ENCODE measurements at regions not wholly inside any gene's neighbourhood (a gene's known extent, or its start where the extent isn't known, plus 50 kb on each side); places are given as distances from the start of the nearest gene placed in this dataset.

DNA sequence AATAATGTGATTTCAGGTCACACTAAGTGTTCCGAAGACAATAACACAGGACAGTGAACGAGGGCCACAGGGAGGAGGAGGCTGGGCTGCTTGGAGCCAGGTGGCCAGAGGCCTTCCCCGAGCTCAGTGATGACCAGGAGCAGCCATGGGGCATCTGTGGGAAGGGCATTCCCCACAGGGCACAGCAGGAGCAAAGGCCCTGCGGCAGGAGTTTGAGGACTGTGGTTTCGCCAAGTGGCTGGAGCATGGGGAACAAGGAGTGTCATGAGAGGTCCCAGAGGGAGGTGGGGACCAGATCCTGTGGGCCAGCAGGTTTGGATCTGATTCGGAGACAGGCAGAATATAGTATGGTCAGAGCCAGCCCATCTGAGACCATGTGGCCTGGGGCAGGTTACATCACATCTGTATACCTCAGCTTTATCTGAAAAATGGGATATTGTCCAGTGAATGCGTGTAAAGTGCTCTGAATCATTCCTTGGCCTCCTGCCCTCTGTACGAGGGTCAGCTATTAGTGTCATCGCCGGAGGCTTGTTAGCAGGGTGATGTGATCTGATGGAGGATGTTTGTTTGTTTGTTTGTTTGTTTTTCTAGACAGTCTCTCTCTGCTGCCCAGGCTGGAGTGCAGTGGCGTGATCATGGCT lies 176.8 kb downstream of the KATNIP start:
- TF ChIP-seq POLR2A (IDR thresholded peaks at IDR 0.05; ENCODE audit: low read length): no peak
- no peak for TF ChIP-seq GATA1 (IDR thresholded peaks at IDR 0.05; ENCODE audit: low read depth, low read length)

Measured in erythroblast (primary cell).